Mucosa of rectum (tissue), 2 donors: ENCODE measurements at regions not wholly inside any gene's neighbourhood (a gene's known extent, or its start where the extent isn't known, plus 50 kb on each side); places are given as distances from the start of the nearest gene placed in this dataset.

ENCODE experiments used
- H3K27ac ChIP-seq, 2 donors: one replicate each; pipeline ENCODE4 v1.7.0; 2013; ENCODE audit warnings: inconsistent platforms in 2 of 2, low read depth in 2 of 2, low read length in 2 of 2
- H3K27me3 ChIP-seq, 2 donors: one replicate each; pipeline ENCODE4 v1.7.0; 2013; ENCODE audit warnings: low read length in 2 of 2; ENCODE audit not compliant: control insufficient read depth in 2 of 2, insufficient read depth in 2 of 2
- H3K36me3 ChIP-seq, 2 donors: one replicate each; pipeline ENCODE4 v1.7.0; 2013; ENCODE audit warnings: low read length in 2 of 2; ENCODE audit not compliant: control insufficient read depth in 2 of 2, insufficient read depth in 2 of 2
- H3K4me1 ChIP-seq, 2 donors: one replicate each; pipeline ENCODE4 v1.7.0; 2013; ENCODE audit warnings: low read length in 2 of 2, mild to moderate bottlenecking in 1 of 2; ENCODE audit not compliant: control insufficient read depth in 2 of 2, insufficient read depth in 2 of 2
- H3K4me3 ChIP-seq, 2 donors: one replicate each; pipeline ENCODE4 v1.7.0; 2013; ENCODE audit warnings: low read length in 2 of 2
- H3K9ac ChIP-seq, 2 donors: one replicate each; pipeline ENCODE4 v1.7.0; 2013; ENCODE audit warnings: low read length in 2 of 2, low read depth in 1 of 2, mild to moderate bottlenecking in 1 of 2
- H3K9me3 ChIP-seq, 2 donors: one replicate each; pipeline ENCODE4 v1.7.0; 2013; ENCODE audit warnings: low read length in 2 of 2; ENCODE audit not compliant: control insufficient read depth in 2 of 2
- donor health status: healthy.
- donor health status: Normal muscosa, but diverticular disease.

GRCh38 chr6:91376686-91377085, 789.8 kb upstream of the MAP3K7 start:
- Histone ChIP-seq H3K27me3 (no peaks in the 10 kb centered on the region), H3K9me3 (no peaks in the 10 kb centered on the region), H3K36me3 (no peaks in the 10 kb centered on the region), H3K9ac (no peak overlapping the region), H3K4me3 (no peak overlapping the region), H3K27ac (no peak overlapping the region), H3K4me1 (no peaks in the 10 kb centered on the region)

GRCh38 chr6:91366781-91367180, 779.9 kb upstream of the MAP3K7 start:
- Histone ChIP-seq H3K4me1 (no peaks in the 10 kb centered on the region), H3K27ac (no peak overlapping the region), H3K4me3 (no peak overlapping the region), H3K27me3 (no peaks in the 10 kb centered on the region), H3K9ac (no peak overlapping the region), H3K9me3 (no peaks in the 10 kb centered on the region), H3K36me3 (no peaks in the 10 kb centered on the region)

GRCh38 chr6:91358986-91359385, 772.1 kb upstream of the MAP3K7 start:
- no peak overlapping the region for H3K9ac ChIP-seq
- no peaks in the 10 kb centered on the region for H3K9me3 ChIP-seq
- no peak overlapping the region for H3K4me3 ChIP-seq
- no peak overlapping the region for H3K27ac ChIP-seq
- H3K36me3 ChIP-seq, result no peaks in the 10 kb centered on the region
- H3K27me3 ChIP-seq, result no peaks in the 10 kb centered on the region
- H3K4me1 ChIP-seq, result no peaks in the 10 kb centered on the region

GRCh38 chr6:91352878-91353277, 766.0 kb upstream of the MAP3K7 start:
- H3K27ac ChIP-seq, result no peak overlapping the region
- no peak overlapping the region for H3K4me3 ChIP-seq
- no peak overlapping the region for H3K9ac ChIP-seq
- no peaks in the 10 kb centered on the region for H3K36me3 ChIP-seq
- no peaks in the 10 kb centered on the region for H3K27me3 ChIP-seq
- H3K9me3 ChIP-seq, result no peaks in the 10 kb centered on the region
- no peaks in the 10 kb centered on the region for H3K4me1 ChIP-seq

GRCh38 chr6:91352321-91352720, 765.4 kb upstream of the MAP3K7 start:
- no peak overlapping the region for H3K27ac ChIP-seq

GRCh38 chr6:91350146-91350908, 763.5 kb upstream of the MAP3K7 start:
- no peaks in the 10 kb centered on the region for H3K27me3 ChIP-seq
- no peaks in the 10 kb centered on the region for H3K4me1 ChIP-seq
- H3K27ac ChIP-seq, result no peak overlapping the region
- H3K36me3 ChIP-seq, result no peaks in the 10 kb centered on the region
- no peak overlapping the region for H3K9ac ChIP-seq
- no peak overlapping the region for H3K4me3 ChIP-seq
- H3K9me3 ChIP-seq, result no peaks in the 10 kb centered on the region

More at GRCh38 chr6:91352321-91352720, 765.4 kb upstream of the MAP3K7 start:
- Histone ChIP-seq H3K4me3 (no peak overlapping the region), H3K4me1 (no peaks in the 10 kb centered on the region), H3K36me3 (no peaks in the 10 kb centered on the region), H3K27me3 (no peaks in the 10 kb centered on the region), H3K9me3 (no peaks in the 10 kb centered on the region), H3K9ac (no peak overlapping the region)

GRCh38 chr6:91341473-91341872, 754.6 kb upstream of the MAP3K7 start:
- no peak overlapping the region for H3K9ac ChIP-seq
- H3K36me3 ChIP-seq, result no peaks in the 10 kb centered on the region
- no peaks in the 10 kb centered on the region for H3K27me3 ChIP-seq
- no peak overlapping the region for H3K4me3 ChIP-seq
- H3K4me1 ChIP-seq, result no peaks in the 10 kb centered on the region
- H3K27ac ChIP-seq, result no peak overlapping the region
- no peaks in the 10 kb centered on the region for H3K9me3 ChIP-seq

- Histone ChIP-seq H3K9me3 (no peaks in the 10 kb centered on the region), H3K9ac (no peak overlapping the region), H3K4me1 (no peaks in the 10 kb centered on the region), H3K27ac (no peak overlapping the region), H3K4me3 (no peak overlapping the region), H3K36me3 (no peaks in the 10 kb centered on the region), H3K27me3 (no peaks in the 10 kb centered on the region)
Measured at GRCh38 chr6:91340896-91341395, 754.1 kb upstream of the MAP3K7 start.

- Histone ChIP-seq H3K27me3 (no peaks in the 10 kb centered on the region), H3K27ac (no peak overlapping the region), H3K4me3 (no peak overlapping the region), H3K9ac (no peak overlapping the region), H3K4me1 (no peaks in the 10 kb centered on the region), H3K9me3 (no peaks in the 10 kb centered on the region), H3K36me3 (no peaks in the 10 kb centered on the region)
Measured at GRCh38 chr6:91337967-91338366, 751.1 kb upstream of the MAP3K7 start.

- no peak overlapping the region for H3K9ac ChIP-seq
- no peak overlapping the region for H3K4me3 ChIP-seq
- no peaks in the 10 kb centered on the region for H3K36me3 ChIP-seq
Measured at GRCh38 chr6:91330896-91331295, 744.0 kb upstream of the MAP3K7 start.

More at GRCh38 chr6:91330896-91331295, 744.0 kb upstream of the MAP3K7 start:
- Histone ChIP-seq H3K27me3 (no peaks in the 10 kb centered on the region), H3K27ac (no peak overlapping the region), H3K4me1 (no peaks in the 10 kb centered on the region), H3K9me3 (no peaks in the 10 kb centered on the region)
